ENCODE measurements at regions not wholly inside any gene's neighbourhood (a gene's known extent, or its start where the extent isn't known, plus 50 kb on each side); places are given as distances from the start of the nearest gene placed in this dataset.

GRCh38 chr5:173454736-173455598 lies 126.8 kb upstream of the STC2 start:
- TF ChIP-seq POLR2A (IDR thresholded peaks at IDR 0.05) (no peak), POLR2AphosphoS5 (IDR thresholded peaks at IDR 0.05) (peak in 1 of 3 donors; percentile 24)
- TF ChIP-seq, protein P1, sequence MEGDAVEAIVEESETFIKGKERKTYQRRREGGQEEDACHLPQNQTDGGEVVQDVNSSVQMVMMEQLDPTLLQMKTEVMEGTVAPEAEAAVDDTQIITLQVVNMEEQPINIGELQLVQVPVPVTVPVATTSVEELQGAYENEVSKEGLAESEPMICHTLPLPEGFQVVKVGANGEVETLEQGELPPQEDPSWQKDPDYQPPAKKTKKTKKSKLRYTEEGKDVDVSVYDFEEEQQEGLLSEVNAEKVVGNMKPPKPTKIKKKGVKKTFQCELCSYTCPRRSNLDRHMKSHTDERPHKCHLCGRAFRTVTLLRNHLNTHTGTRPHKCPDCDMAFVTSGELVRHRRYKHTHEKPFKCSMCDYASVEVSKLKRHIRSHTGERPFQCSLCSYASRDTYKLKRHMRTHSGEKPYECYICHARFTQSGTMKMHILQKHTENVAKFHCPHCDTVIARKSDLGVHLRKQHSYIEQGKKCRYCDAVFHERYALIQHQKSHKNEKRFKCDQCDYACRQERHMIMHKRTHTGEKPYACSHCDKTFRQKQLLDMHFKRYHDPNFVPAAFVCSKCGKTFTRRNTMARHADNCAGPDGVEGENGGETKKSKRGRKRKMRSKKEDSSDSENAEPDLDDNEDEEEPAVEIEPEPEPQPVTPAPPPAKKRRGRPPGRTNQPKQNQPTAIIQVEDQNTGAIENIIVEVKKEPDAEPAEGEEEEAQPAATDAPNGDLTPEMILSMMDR (IDR thresholded peaks at IDR 0.05), result no peak

Data from stomach (tissue), 4 donors.